OCI-LY1 (cell line): ENCODE measurements at regions not wholly inside any gene's neighbourhood (a gene's known extent, or its start where the extent isn't known, plus 50 kb on each side); places are given as distances from the start of the nearest gene placed in this dataset.

ENCODE experiments used
- CTCF ChIP-seq: fragments of 200-600 bp; sonication (generic), shearing (Covaris generic); IDR thresholded peaks from 2 replicates; pipeline ENCODE4 v1.5.1; 2017; ENCODE audit warnings: mild to moderate bottlenecking, antibody characterized with exemption, low read length, moderate library complexity, mixed read lengths
- EZH2 ChIP-seq: fragments of 200-600 bp; sonication (generic), shearing (Covaris generic); IDR thresholded peaks from 2 replicates; pipeline ENCODE4 v1.8.0; 2017; ENCODE audit warnings: borderline replicate concordance, mixed run types, mild to moderate bottlenecking, antibody characterized with exemption, low read length, moderate library complexity, mixed read lengths

- TF ChIP-seq CTCF = no peak
- TF ChIP-seq EZH2 = no peak
These were observed 146.4 kb upstream of the TNP1 start for GRCh38 chr2:217006217-217006616.
